COR-L47 (cell line): ENCODE measurements at regions not wholly inside any gene's neighbourhood (a gene's known extent, or its start where the extent isn't known, plus 50 kb on each side); places are given as distances from the start of the nearest gene placed in this dataset.
"Not testable (repeated sequence)": the region's sequence is repeated elsewhere in the genome, so short reads cannot be mapped to it uniquely, and the experiment has no call there.

ENCODE experiments used
- DNase-seq: peaks from one replicate; lab custom pipeline; 2025; lab: John Stamatoyannopoulos, UW

DNA sequence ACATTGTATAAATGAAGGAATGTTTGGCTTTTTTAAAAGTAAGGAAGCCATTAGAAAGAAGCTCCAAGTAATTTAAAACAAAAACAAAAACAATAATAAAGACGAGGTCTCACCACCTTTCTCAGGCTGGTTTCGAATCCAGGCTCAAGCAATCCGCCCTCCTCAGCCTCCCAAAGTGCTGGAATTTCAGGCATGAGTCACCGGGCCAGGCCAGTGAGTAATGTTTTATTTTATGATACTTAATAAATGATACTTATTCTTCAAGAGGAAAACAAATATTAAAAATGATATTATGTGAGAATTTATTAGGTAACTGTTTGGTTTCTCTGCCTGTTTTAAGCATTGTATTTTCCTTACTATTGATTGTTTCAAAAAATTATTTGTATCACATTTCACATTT lies 201.4 kb upstream of the BRINP3 start:
- no peak for DNase-seq

DNA sequence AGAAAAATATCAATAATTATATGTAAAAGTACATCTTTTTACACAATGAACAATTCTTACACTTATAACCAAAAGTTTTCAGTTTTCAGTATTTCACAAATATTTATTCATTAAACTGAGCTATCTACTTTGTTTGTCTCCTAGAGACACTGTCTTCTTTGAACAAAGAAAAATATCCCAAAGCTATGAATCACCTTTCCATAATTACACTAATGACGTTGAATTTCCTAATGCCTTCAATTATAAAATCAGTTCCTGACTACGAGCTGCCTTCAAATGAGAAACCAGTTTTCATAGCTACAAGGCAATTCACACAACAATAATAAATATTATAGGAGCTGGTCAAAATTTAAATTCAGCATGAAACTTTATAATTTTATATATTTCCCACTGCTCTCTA lies 201.8 kb upstream of the BRINP3 start:
- DNase-seq, result no peak

DNA sequence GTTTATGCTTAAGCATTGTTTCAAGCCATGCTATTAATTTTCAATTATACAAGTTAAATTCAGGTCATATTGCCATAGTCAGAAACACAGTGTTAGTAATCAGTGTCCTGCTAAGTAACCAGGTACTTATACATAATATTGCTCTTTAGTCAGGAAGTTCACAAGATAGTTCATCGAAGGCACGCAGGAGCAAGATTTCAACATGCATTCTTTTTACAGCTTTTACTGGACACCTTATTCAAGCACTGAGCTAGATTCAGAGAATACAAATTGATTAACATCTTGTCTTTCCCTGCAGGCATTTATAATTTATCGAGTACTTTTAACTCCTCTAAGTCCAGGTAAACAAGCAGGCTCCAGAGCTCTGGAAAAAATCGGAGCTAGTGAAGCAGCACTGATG lies 202.3 kb upstream of the BRINP3 start:
- DNase-seq, result no peak

DNA sequence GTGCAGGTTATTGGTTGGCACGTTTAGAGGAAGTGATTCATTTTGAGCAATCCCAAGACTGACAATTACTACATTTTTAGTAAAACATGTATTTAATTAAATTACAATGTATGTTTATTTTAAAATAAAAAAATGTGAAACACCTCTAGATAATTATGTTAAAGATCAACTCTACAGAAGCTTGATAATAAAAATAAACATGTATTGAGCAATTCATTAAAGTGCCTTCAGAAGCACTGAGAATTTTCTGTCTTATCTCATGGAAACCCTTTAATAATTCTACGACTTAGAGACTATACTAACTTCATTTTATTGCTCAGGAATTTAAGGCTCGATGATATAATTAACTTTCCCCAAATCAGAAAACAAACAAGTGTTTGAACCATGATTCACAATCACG lies 208.0 kb upstream of the BRINP3 start:
- no peak for DNase-seq

DNA sequence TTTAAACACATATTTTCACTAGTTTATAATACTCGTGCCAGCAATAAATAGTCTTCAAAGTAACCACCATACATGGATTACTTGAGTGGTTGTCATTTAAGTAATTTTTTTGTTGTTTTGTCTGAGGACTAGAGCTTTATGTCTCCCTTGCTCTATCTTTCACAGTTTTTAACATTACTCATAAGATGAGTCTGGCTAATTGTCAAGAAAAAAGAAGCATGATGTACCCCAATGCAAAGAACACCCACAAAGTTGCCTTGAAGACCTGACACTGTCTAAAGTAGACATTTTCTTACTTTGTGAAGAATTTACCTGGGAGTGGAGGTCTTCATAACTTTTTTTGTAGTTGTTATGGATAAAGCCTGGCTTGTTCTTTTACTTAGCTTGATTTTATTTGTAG lies 210.4 kb upstream of the BRINP3 start:
- no peak for DNase-seq

DNA sequence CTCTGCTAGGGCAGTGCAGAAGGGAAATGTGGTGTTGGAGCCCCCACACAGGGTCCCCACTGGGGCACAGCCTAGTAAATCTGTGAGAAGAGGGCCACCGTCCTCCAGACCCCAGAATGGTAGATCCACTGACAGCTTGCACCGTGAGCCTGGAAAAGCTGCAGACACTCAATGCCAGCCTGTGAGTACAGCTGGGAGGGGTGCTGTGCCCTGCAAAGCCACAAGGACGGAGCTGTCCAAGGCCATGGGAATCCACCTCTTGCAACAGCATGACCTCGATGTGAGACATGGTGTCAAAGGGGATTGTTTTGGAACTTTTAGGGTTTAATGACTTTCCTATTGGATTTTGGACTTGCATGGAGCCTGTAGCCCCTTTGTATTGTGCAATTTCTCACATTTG lies 220.8 kb upstream of the BRINP3 start:
- DNase-seq, result not testable (repeated sequence)

DNA sequence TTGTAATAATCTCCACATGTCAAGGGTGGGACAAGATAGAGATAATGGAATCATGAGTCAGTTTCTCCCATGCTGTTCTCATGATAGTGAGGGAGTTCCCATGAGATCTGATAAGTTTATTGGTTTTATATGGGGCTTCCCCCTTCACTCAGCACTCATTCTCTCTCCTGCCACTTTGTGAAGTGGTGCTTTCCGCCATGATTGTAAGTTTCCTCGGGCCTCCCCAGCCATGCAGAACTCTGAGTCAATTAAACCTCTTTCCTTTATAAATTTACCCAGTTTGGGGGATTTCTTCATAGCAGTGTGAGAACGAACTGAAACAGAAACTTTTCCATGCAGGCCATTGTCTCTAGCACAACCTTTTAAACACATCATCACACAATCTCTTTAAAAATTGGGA lies 221.5 kb upstream of the BRINP3 start:
- no peak for DNase-seq

DNA sequence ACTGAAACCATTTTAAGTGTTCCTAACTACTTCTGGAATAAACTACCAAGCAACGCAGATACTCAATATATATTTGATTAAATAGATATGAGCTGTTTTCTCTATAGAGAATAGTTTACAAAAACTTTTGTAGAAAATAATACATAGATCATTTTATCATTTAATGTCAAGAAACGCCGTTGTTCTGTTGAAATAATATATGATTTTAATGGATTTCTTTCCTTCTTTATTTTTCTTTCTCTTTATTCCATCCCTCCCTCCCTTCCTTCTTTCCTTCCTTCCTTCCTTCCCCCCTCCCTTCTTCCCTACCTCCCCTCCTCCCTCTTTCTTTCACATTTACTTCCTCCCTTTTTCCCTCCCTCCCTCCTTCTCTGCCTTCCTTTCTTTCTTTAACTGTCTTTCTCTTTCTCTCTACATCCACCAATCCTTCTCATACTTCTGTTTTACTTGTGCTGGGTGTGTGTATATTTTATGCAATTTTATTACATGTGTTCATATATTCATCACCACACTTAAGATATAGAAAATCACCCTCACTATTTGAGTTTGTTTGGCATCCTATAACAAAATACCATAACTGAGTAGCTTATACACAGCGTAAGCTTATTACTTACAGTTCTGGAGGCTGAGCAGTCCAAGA lies 230.9 kb upstream of the BRINP3 start:
- no peak for DNase-seq

DNA sequence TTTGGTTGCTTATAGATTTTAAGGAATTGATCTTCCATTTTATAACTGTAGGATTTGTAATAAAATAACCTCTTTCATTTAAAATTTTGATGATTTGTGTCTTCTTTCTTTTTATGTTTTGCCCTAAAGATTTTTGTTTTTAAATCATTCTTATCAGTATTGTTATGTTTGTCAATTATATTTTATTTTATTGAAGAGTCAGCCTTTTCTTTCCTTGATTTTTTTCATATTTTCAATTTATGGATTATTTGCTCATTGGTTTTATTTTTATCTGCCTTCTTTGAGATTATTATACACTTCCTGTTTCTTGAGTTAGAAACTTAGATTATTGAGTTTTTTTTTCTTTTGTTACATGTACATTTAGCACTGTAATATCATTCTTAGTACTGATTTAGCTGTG lies 233.4 kb upstream of the BRINP3 start:
- DNase-seq, result no peak

DNA sequence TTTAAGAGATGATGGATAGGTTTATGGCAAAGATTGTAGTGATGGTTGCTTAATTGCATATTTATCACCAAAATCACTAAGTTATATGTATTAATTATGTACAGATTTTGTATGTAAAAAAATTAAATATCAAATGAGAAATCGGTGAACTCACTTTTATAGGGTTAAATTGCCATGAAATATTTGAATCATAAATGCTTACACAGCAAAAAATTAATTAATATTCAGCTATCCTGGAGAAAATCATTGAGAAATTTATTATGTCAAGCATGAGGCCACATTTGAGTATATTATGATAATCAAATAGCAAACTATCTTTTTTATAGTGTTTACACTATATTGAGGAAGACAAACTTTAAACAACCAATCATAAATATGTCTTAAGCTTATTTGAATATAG lies 239.4 kb upstream of the BRINP3 start:
- no peak for DNase-seq

DNA sequence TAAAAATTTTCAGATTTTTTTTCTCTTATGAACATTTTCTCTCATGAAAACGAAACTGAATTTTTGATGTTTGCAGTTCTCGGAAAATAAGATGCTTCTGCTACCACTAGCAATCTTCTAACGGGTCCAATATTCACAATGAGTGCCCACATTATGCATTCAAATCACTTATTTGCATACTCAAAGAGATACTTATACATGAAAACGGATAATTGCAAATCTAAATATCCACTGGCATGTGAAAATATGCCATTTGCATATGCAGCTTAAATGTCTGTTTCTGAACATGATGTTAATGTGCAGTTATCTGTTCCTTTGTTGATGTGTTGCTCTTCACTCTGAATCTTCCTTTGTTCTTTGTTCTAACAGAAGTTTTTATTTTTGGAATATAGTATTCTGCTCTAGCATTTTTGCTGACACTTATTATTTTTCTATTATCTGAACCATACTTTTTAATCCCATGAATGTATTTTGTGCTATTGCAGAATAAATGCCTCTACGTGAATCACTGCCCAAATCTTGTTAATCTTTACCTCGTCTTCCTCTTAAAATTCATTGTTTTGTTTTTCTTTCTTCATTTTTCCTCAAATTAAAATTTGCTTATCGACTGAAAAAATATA lies 259.4 kb upstream of the BRINP3 start:
- DNase-seq, result no peak

DNA sequence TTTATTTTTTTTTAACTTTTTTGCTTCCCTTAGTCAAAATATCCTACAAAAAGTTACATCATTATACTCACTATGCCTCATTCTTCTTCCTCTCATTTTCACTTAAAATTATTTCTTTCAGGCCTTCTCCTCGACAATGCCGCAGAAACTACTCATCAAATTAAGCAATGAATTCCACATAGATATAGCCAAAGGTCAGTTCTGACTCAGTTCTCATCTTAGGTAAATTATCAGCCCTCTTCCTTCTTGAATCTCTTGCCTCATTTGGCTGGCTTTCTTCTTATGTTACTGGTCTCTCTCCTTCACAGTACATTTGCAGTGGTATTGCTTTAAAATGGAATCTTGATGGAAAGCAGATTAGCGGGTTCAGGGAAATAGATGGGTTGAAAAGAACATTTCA lies 260.7 kb upstream of the BRINP3 start:
- DNase-seq, result no peak

DNA sequence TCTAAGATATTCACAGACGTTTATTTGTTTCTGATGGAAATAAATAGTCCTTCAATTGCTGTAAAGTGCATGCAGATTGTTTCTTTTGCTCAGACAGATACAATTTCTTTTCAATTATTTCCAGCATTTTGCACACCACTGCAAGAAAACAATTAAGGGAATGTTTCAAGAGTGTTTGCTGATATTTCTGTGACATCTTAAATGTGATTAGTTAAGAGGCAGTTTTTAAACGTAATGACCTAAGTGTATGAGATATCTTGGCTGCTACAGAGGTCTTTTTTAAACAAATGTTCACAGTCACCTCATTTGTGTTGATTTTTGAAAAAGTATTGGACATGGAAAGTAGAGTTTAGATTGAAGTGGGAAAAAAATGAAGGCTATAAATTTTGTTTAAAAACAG lies 262.3 kb upstream of the BRINP3 start:
- DNase-seq, result no peak

DNA sequence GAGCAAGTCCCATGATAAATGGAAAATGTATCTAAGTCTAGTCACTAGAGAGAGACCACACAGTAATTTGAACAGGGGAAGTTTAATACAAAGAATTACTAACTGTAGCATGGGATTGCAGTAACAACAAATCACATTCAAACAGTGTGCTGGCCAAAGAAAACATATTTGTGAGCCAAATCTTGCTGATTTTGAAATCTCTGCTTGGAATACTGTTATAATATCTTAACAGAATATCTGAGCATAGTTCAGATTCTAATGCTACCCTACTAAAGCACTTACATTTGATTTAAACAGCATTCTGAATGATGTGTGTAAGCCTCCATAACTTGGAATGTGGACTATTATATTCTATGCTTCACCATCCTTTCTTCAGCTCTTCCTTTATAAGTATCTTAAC lies 270.0 kb upstream of the BRINP3 start:
- DNase-seq, result no peak

DNA sequence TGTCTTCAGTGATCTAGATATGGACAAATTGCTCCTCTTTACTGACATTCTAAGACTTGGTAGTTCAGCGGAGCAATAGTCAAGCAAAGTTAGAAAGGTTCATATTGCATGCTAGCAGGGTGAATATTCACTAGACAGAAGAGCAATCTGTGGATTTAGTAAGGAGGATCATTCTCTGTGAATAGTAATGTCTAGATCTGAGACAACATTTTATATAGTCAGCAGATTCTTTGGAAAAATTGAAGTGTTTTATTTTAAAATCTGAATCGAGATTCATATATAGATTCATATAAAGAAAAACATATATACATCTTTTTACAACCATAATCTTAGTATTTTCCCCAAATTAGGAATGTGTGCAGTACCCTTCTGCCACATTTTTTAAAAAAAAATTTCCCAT lies 274.5 kb upstream of the BRINP3 start:
- no peak for DNase-seq

DNA sequence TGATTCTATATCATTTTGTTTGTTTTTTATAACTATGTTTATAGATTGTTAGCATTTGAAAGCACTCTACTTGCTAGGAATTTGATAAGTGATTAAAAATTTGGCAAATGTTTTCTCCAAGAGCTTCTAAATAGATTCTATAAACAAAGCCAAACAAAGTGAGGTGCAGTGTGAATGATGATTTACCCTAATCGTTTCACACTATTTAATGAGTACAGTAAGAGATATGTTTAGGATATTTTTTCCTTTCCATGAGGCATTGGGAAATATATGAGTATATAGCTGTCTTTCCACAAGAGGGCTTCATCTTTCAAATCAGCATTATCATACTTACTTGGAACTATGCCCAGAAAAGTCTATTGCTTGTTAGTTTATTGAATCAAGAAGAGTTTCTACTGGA lies 277.0 kb upstream of the BRINP3 start:
- peak; percentile 88 for DNase-seq

DNA sequence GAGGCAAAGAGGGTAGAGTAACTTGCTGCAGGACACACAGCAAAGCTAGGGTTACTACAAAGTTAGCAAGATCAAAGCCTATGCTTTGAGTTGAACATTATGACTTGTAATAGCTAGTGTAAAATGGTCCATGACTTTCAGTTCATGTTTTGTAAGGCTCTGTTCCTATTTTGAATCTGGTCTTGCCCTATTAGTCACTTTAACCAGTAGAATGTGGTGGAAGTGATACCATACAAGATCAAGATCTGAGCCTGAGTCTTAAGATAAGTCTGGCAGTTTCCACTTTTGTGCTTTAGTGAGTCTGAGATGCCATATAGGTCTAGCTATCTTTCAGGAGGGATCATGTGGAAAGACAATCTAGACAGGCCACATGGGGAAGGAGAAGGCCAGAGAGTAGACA lies 282.1 kb upstream of the BRINP3 start:
- no peak for DNase-seq

DNA sequence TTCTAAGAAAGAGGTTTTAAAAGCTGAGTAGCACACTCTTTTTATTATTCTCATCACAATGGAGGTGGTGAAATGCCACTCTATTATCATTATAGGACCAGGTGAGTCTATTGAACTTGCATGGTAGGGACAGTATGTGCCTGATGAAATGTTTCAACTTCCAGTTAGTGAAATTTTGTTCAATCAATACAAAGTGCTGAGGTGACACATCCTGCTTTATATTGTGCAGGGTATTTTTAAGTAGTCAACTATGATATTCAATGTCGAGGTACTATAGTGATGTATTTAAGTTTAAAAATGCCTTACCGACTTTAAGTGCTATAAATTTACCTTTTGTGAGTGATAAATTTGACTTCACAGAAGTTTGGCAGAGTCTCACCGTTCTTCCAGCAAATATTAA lies 284.7 kb upstream of the BRINP3 start:
- no peak for DNase-seq

DNA sequence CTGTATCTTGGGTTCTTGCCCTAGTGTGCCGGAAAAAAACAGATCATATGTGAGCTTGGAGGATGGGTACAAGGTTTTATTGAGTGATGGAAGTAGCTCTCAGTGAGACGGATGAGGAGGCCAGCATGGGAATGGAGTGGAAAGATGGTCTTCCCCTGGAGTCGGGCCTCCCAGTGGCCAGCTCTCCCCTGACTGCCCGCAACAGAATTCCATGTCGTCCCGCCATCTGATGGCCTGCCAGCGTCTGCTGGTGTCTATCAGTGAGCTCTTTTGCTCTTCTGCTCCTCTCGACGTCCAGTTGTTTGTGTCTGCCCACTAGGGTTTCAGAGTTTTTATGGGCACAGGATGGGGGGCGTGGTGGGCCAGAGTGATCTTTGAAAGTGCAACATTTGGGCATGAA lies 315.2 kb upstream of the BRINP3 start:
- DNase-seq, result no peak

DNA sequence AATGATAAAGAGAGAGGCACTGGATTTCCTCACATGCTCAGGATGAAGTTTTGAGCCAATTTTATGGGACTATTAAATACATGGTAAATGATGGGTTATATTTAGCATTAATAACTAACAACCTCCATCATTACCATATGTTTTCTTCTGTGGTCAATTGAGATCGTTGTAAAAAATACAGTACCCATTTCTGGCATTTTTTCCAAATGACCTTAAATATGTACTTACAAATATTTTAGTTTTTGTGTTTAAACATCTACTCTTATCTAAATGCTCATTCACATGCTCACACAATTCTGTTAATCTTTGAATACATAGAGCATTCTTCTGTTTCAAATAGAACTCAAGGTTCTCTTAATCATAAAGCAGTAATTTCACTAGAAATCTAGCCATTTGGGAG lies 330.0 kb upstream of the BRINP3 start:
- DNase-seq, result no peak

DNA sequence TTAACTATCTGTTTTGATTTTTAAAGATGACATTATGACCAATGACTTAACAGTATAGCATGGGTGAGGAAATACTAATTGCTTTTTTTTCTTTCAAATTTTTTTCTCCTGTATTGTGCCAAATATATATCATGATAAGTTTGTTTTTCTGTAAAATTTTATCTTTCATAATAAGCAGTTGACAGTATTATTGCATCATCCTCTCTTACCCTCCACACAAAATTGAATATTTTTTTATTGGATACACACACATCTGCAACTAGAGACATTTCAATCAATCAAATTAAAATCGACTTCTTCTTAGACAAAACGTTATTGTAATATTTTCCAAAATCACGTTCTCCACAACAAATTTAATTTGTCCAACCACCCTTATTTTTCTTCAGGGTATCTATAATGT lies 330.4 kb upstream of the BRINP3 start:
- no peak for DNase-seq

DNA sequence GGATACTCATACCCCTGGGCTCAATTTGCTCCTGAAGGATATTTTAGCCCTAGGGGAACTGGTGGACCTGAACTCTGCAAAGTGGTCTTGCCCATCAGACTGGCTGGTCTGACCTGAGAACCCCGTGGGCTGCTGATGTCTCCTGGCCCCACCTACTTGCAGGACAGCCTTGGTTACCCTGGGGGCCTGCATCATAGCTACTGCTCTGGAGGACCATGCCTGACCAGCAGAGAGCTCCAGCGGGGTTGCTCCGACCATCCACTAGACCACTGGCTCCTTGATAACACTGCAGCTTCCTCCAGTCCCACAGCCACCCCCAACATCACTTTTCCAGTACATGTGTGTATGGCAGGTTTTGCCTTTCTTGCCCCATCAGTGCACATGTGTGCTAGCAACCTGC lies 331.6 kb upstream of the BRINP3 start:
- DNase-seq, result no peak

DNA sequence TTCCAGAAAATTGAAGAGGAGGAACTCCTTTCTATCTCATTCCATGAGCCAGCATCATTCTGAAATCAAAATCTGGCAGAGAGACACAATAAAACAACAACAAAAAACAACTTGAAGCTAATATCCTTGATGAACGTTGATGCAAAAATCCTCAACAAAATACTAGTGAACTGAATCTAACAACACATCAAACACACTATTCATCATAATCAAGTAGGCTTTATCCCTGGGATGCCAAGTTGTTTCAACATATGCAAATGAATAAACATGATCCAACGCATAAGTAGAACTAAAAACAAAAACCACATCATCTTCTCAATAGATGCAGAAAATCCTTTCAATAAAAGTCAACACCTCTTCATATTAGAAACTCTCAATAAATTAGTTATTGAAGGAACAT lies 335.3 kb upstream of the BRINP3 start:
- DNase-seq, result no peak

DNA sequence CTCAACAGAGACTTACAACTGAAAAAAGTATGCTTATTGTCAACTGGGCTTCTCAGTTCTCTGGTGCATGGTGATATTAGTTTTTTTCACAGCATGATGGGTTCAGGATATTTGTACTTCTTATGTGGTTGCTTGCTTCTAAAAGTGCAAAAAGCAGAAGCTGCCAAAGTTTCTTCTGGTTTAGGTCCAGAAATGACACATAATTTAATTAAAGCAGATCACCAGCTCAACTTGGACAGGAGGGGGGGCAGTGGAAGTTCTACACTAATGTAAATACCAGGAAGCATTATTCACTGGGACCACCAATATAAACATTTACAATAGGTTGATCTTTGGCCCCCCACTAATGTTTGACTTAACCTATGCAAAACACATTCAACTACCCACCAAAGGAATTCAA lies 354.8 kb upstream of the BRINP3 start:
- no peak for DNase-seq

DNA sequence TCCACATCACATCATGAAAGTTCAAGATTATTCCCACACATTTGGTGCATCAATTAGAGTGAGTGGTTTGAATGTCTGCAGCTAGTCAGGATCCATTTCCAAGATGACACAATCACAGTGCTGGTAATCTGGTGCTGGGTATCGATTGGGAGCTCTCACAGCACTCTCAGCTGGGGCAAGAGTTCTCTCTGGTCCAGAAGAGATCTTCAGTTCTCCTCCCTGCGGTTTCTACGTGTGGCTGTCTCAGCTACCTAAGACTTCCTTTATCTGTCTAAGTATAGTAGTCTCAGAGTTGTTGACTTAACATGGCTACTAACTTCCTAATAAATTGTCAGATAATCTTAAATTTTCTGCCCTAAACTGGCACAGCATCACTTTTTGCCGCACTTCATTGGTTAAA lies 358.0 kb upstream of the BRINP3 start:
- DNase-seq, result no peak
